ENCODE measurements at regions not wholly inside any gene's neighbourhood (a gene's known extent, or its start where the extent isn't known, plus 50 kb on each side); places are given as distances from the start of the nearest gene placed in this dataset.
A peak's percentile ranks its signal among the peaks of the same experiment; 100 is the strongest.

DNA sequence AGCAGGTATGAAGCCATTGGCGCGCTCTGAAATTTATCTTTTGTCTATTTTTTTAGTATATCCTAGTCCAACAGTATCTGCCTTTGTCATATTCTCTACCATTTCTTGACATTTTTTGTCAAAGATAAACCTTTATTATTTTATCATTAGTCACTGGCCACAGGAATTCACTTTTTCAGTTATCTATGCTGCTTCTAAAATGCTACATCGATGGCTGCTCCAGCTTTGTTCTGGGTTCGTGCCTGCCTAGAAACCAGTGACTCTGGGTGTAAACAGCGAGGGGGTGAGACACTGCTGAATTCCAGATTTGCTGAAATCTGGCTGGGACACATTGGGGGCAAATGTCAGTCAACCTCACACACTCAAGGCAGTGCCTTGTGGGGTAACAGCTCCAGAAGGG is 193.4 kb downstream of the CDC5L start:
- peaks cover 32% of the 10 kb centered on the region for H3K4me1 Mint-ChIP-seq (ENCODE audit: low read depth)
- H3K36me3 Mint-ChIP-seq (ENCODE audit: low read depth) = peaks cover 8% of the 10 kb centered on the region
- peak overlapping the region; percentile 25; the same call in 1 of the 2 replicates for H3K4me3 Mint-ChIP-seq
- peak; percentile 70 for DNase-seq
- H3K27ac Mint-ChIP-seq = peak overlapping the region; percentile 70
- peaks cover 16% of the 10 kb centered on the region for H3K27me3 Mint-ChIP-seq (ENCODE audit: insufficient read depth)
- peaks cover 19% of the 10 kb centered on the region for H3K9me3 Mint-ChIP-seq
- no peak for TF ChIP-seq CTCF (IDR thresholded peaks at IDR 0.05)

DNA sequence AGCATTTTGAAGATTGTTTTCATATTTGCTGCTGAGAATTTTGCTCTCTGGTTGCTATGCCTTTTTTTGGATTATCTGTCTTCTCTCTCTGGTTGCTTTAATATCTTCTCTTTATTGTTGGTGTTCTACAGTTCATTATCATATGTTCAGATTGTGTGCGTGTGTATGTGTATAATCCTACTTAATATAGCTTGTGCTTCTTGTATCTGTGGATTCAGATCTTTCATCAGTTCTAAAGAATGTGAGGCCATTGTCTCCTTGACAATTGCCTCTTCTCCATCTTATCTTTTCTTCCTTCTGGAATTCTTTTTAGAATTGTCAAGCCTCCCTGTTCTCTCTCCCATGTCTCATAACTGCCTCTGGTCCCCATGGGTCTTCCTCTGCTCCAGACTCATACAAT is 195.4 kb downstream of the CDC5L start:
- H3K4me3 Mint-ChIP-seq = no peak overlapping the region

DNA sequence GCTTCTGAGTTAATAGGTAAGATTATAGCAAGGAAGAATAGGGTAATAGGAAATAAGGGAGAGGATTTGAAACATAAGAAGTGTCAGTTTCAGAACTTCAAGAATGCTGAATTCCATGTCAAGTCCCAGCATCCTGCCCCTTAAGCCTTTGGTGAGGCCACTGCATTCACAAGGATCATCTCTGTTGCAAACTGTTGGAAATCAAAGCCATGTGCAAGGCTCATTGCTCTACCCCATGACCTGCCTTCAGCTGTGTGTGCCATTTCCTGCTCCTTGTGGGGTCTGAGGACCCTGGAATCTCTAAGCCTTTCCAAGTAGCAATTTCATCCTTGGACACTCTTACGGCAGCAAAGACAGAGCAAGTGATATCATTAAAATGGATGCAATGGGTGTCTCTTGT is 203.0 kb downstream of the CDC5L start:
- Mint-ChIP-seq H3K9me3 (peaks cover 7% of the 10 kb centered on the region; the same call in 1 of the 2 replicates), H3K27me3 (ENCODE audit: insufficient read depth) (peaks cover 18% of the 10 kb centered on the region), H3K27ac (no peak overlapping the region), H3K4me3 (no peak overlapping the region), H3K4me1 (ENCODE audit: low read depth) (peaks cover 9% of the 10 kb centered on the region; the same call in 1 of the 2 replicates), H3K36me3 (ENCODE audit: low read depth) (no peaks in the 10 kb centered on the region)
- DNase-seq = no peak
- TF ChIP-seq CTCF (IDR thresholded peaks at IDR 0.05) = no peak

More for the DNA sequence above, 195.4 kb downstream of the CDC5L start:
- Mint-ChIP-seq H3K27me3 (ENCODE audit: insufficient read depth) (peaks cover 7% of the 10 kb centered on the region), H3K9me3 (peaks cover 19% of the 10 kb centered on the region), H3K36me3 (ENCODE audit: low read depth) (peaks cover 8% of the 10 kb centered on the region), H3K27ac (no peak overlapping the region), H3K4me1 (ENCODE audit: low read depth) (peaks cover 24% of the 10 kb centered on the region)
- no peak for DNase-seq
- no peak for TF ChIP-seq CTCF (IDR thresholded peaks at IDR 0.05)

- peaks cover 4% of the 10 kb centered on the region; the same call in 1 of the 2 replicates for H3K9me3 Mint-ChIP-seq
- H3K4me3 Mint-ChIP-seq = no peak overlapping the region
- H3K27me3 Mint-ChIP-seq (ENCODE audit: insufficient read depth) = peaks cover 31% of the 10 kb centered on the region
- H3K27ac Mint-ChIP-seq = no peak overlapping the region
- DNase-seq = peak; percentile 21
- H3K4me1 Mint-ChIP-seq (ENCODE audit: low read depth) = peaks cover 9% of the 10 kb centered on the region; the same call in 1 of the 2 replicates
- peak; percentile 75 for TF ChIP-seq CTCF (IDR thresholded peaks at IDR 0.05)
- no peaks in the 10 kb centered on the region for H3K36me3 Mint-ChIP-seq (ENCODE audit: low read depth)
Observed at GRCh38 chr6:44593539-44593944, 206.0 kb downstream of the CDC5L start.

DNA sequence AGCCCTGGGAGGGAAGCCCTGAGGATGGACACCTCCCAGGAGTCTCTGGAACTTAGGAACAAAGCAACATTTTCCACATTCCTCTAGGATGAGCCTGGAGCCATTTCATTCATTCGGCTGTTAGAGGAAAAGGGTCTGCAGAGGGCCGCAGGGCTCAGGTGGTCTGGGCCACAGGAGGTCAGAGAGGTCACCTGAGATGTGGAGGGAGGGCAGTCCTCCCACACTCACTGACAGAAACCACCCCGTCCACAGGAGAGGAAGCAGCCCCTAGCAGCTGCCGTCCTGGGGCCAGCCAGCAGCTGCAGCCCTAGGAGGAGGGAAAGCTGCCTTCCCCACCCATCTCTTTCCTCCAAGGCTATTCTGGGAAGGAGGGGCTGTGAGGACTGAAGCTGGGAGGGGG is 207.0 kb downstream of the CDC5L start:
- H3K27ac Mint-ChIP-seq = no peak overlapping the region
- H3K36me3 Mint-ChIP-seq (ENCODE audit: low read depth) = no peaks in the 10 kb centered on the region
- no peaks in the 10 kb centered on the region for H3K9me3 Mint-ChIP-seq
- DNase-seq = no peak
- peaks cover 9% of the 10 kb centered on the region; the same call in 1 of the 2 replicates for H3K4me1 Mint-ChIP-seq (ENCODE audit: low read depth)
- no peak for TF ChIP-seq CTCF (IDR thresholded peaks at IDR 0.05)
- H3K4me3 Mint-ChIP-seq = no peak overlapping the region
- peaks cover 27% of the 10 kb centered on the region for H3K27me3 Mint-ChIP-seq (ENCODE audit: insufficient read depth)

- peaks cover 33% of the 10 kb centered on the region for H3K27me3 Mint-ChIP-seq (ENCODE audit: insufficient read depth)
- no peaks in the 10 kb centered on the region for H3K36me3 Mint-ChIP-seq (ENCODE audit: low read depth)
- H3K27ac Mint-ChIP-seq = no peak overlapping the region
- no peak for TF ChIP-seq CTCF (IDR thresholded peaks at IDR 0.05)
- no peaks in the 10 kb centered on the region for H3K9me3 Mint-ChIP-seq
- H3K4me3 Mint-ChIP-seq = no peak overlapping the region
- DNase-seq = no peak
- H3K4me1 Mint-ChIP-seq (ENCODE audit: low read depth) = peaks cover 5% of the 10 kb centered on the region; the same call in 1 of the 2 replicates
Observed at GRCh38 chr6:44598679-44599078, 211.2 kb downstream of the CDC5L start.
